Retinal pigment epithelial cell (primary cell): ENCODE measurements at regions not wholly inside any gene's neighbourhood (a gene's known extent, or its start where the extent isn't known, plus 50 kb on each side); places are given as distances from the start of the nearest gene placed in this dataset.

ENCODE experiments used
- DNase-seq: peaks from one replicate; pipeline ENCODE4 v3.0.0-alpha.2; 2010; ENCODE audit warnings: low read depth
- H3K4me3 ChIP-seq: 2 replicates; pipeline ENCODE4 v1.5.1; 2011; ENCODE audit warnings: mild to moderate bottlenecking, low read length, control low read depth, moderate library complexity
- CTCF ChIP-seq: conservative IDR thresholded peaks from 2 replicates; pipeline ENCODE4 v1.5.1; 2011; ENCODE audit warnings: low read depth, low read length, control low read depth, inconsistent platforms

GRCh38 chr10:83724471-83725241 is 414.7 kb upstream of the GHITM start:
- H3K4me3 ChIP-seq, result no peak overlapping the region
- TF ChIP-seq CTCF, result no peak
- DNase-seq, result no peak

DNA sequence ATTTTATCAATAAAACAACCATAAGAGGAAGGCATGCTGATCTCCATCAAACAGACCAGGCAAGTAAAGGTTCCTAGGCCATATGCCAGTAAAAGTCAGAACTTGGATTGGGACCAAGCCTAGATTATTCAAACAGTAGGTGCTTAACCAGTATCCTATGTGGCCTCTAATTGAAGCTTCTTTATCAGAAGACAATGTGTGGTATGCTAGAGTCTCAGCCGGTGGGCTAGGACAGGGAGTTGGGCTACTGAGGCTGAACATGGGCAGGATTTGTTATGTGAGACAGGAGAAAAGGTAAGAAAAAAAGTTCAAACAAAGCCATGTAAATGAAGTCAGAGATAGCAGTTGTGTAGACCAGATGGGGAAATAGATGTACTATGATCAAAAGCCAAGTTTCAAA is 413.7 kb upstream of the GHITM start:
- TF ChIP-seq CTCF, result no peak
- H3K4me3 ChIP-seq, result no peak overlapping the region
- no peak for DNase-seq

- no peak for TF ChIP-seq CTCF
- no peak for DNase-seq
- H3K4me3 ChIP-seq, result no peak overlapping the region
Observed at GRCh38 chr10:83734278-83734677, 405.0 kb upstream of the GHITM start.

DNA sequence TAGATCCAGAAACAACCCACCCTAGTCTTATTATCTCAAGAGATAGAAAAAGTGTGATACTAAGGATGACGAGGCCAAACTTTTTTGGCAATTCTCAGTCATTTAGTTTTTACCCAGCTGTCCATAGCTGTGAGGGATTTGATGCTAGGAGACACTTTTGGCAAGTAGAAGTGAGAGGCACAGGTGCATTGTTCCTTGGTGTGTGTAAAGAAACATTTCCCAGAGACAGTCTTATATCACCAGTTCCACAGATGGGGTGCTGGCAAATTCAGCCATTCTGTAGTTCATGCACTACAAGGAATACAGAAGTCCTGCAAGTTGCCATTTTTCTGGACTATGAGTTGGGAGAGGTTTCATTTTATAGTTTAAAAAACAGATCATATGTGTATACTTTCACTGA is 403.3 kb upstream of the GHITM start:
- no peak for DNase-seq
- no peak for TF ChIP-seq CTCF
- no peak overlapping the region for H3K4me3 ChIP-seq

- no peak for DNase-seq
- no peak overlapping the region for H3K4me3 ChIP-seq
- no peak for TF ChIP-seq CTCF
Observed at GRCh38 chr10:83750604-83751003, 388.7 kb upstream of the GHITM start.

- H3K4me3 ChIP-seq, result no peak overlapping the region
- no peak for TF ChIP-seq CTCF
- no peak for DNase-seq
Observed at GRCh38 chr10:83753490-83753889, 385.8 kb upstream of the GHITM start.

GRCh38 chr10:83754857-83755256 is 384.5 kb upstream of the GHITM start:
- no peak overlapping the region for H3K4me3 ChIP-seq
- DNase-seq, result no peak
- no peak for TF ChIP-seq CTCF
